ENCODE measurements at regions not wholly inside any gene's neighbourhood (a gene's known extent, or its start where the extent isn't known, plus 50 kb on each side); places are given as distances from the start of the nearest gene placed in this dataset.
"Not testable (repeated sequence)": the region's sequence is repeated elsewhere in the genome, so short reads cannot be mapped to it uniquely, and the experiment has no call there.

DNA sequence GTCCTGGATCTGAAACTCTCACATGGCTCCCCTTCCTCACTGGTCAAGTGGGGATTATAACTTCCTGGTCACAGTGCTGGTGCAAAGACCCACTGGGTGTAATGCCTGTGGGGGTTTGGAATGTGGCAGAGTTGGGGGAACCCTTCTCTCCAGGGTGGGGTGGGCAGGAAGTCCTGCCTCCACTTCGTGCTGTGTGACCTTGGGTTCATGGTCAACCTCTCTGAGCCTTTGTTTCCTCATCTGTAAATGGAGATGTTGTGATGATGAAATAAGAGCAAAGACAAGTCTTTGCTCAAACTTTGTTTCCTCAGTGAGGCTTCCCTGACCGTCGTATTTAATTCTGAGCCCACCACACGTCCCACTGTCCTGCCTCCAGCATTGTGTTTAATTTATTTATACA lies 564.7 kb downstream of the PTPRU start:
- no peak overlapping the region for H3K27ac ChIP-seq
- H3K4me1 ChIP-seq, result no peaks in the 10 kb centered on the region
- ATAC-seq (ENCODE audit: low FRiP score in 2 of 2), result no peak
- no peak for DNase-seq
- no peaks in the 10 kb centered on the region for H3K27me3 ChIP-seq
- H3K36me3 ChIP-seq, result no peaks in the 10 kb centered on the region
- no peak overlapping the region for H3K4me3 ChIP-seq
- peaks cover 0 to 6% (median 1%) of the 10 kb centered on the region in 4 donors for H3K9me3 ChIP-seq
- TF ChIP-seq EP300 (IDR thresholded peaks at IDR 0.05) (no peak), CTCF (IDR thresholded peaks at IDR 0.05) (no peak), POLR2A (IDR thresholded peaks at IDR 0.05) (no peak), POLR2AphosphoS5 (IDR thresholded peaks at IDR 0.05) (no peak)
- 53 to 67% methylated on average over 4 of the region's 4 CpGs for whole genome bisulfite sequencing, 2 donors

DNA sequence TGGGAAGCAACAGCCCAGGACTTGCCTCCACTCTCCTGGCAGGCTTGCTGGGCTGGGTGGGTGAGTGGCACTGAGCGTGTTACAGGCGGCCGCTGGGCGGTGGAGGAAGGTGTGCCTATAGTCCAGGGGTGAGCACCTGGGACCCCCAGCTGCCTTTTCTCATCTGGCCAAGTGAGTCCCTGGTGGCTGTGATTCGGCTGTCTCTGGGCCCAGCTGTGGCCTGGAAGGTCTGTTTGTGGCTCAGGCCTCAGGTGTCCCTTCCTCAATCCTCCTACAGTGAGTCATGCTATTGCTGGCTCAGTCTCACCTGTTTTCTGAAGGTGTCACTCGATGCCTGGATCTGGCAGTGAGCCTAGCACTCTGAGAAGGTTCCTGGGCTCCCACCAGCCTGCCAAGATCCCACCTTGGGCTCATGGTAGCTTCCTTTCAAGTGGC lies 564.2 kb downstream of the PTPRU start:
- H3K9me3 ChIP-seq, result peaks cover 0 to 10% (median 4%) of the 10 kb centered on the region in 4 donors
- no peaks in the 10 kb centered on the region for H3K27me3 ChIP-seq
- WGBS, 2 donors, result 65 to 95% methylated on average over 2 to 6 of the region's 6 CpGs
- H3K4me3 ChIP-seq, result no peak overlapping the region
- no peaks in the 10 kb centered on the region for H3K36me3 ChIP-seq
- H3K27ac ChIP-seq, result no peak overlapping the region
- TF ChIP-seq CTCF (IDR thresholded peaks at IDR 0.05), result no peak
- no peak for TF ChIP-seq POLR2AphosphoS5 (IDR thresholded peaks at IDR 0.05)
- no peak for TF ChIP-seq EP300 (IDR thresholded peaks at IDR 0.05)
- TF ChIP-seq POLR2A (IDR thresholded peaks at IDR 0.05), result no peak
- DNase-seq (peak in 1 of 2 donors; percentile 50), ATAC-seq (ENCODE audit: low FRiP score in 2 of 2) (peak in 1 of 2 donors; percentile 15)
- no peaks in the 10 kb centered on the region for H3K4me1 ChIP-seq

DNA sequence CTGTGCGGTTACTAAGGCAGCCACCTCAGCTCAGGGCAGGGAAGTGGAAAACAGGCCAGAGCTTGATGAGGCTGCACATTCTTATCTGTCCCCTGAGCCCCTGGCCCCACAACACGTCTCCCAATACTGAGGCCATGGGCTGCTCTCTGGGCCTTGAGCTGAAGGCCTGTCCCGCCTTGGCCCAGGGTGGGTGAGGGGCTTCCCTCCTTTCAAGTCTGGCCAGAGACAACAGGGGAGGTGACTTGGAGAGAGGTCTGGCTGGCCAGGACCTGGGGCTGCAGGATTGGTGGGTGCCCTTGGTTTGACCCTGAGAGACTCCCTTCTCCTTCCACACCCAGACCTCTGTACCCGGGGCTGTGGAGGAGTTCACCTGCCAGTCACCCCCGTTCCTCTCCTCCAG lies 563.8 kb downstream of the PTPRU start:
- DNase-seq (no peak), ATAC-seq (ENCODE audit: low FRiP score in 2 of 2) (peak; percentile 16 to 47)
- H3K9me3 ChIP-seq, result peaks cover 0 to 12% (median 5%) of the 10 kb centered on the region in 4 donors
- no peaks in the 10 kb centered on the region for H3K4me1 ChIP-seq
- WGBS, 2 donors, result 74 to 84% methylated on average over 4 of the region's 5 CpGs
- TF ChIP-seq CTCF (IDR thresholded peaks at IDR 0.05), result no peak
- no peak for TF ChIP-seq EP300 (IDR thresholded peaks at IDR 0.05)
- no peak for TF ChIP-seq POLR2AphosphoS5 (IDR thresholded peaks at IDR 0.05)
- no peak for TF ChIP-seq POLR2A (IDR thresholded peaks at IDR 0.05)
- no peak overlapping the region for H3K4me3 ChIP-seq
- no peak overlapping the region for H3K27ac ChIP-seq
- H3K36me3 ChIP-seq, result no peaks in the 10 kb centered on the region
- H3K27me3 ChIP-seq, result no peaks in the 10 kb centered on the region

GRCh38 chr1:29798699-29799566 lies 562.6 kb downstream of the PTPRU start:
- H3K36me3 ChIP-seq, result no peaks in the 10 kb centered on the region
- H3K27me3 ChIP-seq, result no peaks in the 10 kb centered on the region
- ATAC-seq (ENCODE audit: low FRiP score in 2 of 2) (no peak), DNase-seq (no peak)
- TF ChIP-seq POLR2A (IDR thresholded peaks at IDR 0.05) (no peak), POLR2AphosphoS5 (IDR thresholded peaks at IDR 0.05) (no peak), CTCF (IDR thresholded peaks at IDR 0.05) (no peak), EP300 (IDR thresholded peaks at IDR 0.05) (no peak)
- WGBS, 2 donors, result 75 to 81% methylated on average over 12 to 13 of the region's 13 CpGs
- no peak overlapping the region for H3K4me3 ChIP-seq
- H3K9me3 ChIP-seq, result peaks cover 0 to 13% (median 5%) of the 10 kb centered on the region in 4 donors
- no peak overlapping the region for H3K27ac ChIP-seq
- H3K4me1 ChIP-seq, result no peaks in the 10 kb centered on the region

DNA sequence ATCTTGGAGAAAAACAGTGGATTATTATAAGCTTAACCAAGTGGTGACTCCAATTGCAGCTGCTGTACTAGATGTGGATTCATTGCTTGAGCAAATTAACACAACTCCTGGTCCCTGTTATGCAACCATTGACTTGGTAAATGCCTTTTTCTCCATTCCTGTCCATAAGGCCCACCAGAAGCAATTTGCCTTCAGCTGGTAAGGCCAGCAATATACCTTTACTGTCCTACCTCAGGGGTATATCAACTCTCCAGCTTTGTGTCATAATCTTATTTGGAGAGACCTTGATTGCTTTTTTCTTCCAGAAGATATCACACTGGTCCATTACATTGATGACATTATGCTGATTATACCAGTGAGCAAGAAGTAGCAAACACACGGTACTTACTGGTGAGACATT lies 560.8 kb downstream of the PTPRU start:
- not testable (repeated sequence) for H3K27ac ChIP-seq; DNase-seq; H3K4me3 ChIP-seq; ATAC-seq (ENCODE audit: low FRiP score in 2 of 2); H3K27me3 ChIP-seq; H3K4me1 ChIP-seq; H3K36me3 ChIP-seq
- WGBS, 2 donors, result 82 to 100% methylated on average over 1 of the region's 1 CpG
- H3K9me3 ChIP-seq, result peaks cover 0 to 13% (median 5%) of the 10 kb centered on the region in 4 donors

DNA sequence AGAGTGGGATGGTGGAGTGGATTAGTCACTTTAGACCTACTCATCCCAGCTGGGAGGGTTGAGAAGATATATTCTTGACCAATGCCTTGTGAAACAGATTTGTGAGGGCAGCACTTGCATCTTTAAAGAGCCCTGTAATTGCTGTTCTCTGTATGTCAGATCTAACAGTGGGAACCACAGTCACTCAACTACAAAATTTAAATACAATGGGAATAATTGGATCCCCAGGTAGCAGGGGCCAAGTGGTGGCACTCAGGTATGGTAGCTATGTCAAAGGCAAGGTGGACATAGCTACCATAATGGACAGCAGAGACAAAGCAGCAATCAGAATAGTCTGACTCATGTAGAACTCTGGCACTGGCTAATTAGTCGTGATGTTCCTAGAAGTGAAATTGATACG lies 559.6 kb downstream of the PTPRU start:
- not testable (repeated sequence) for ATAC-seq (ENCODE audit: low FRiP score in 2 of 2); H3K27me3 ChIP-seq; H3K36me3 ChIP-seq; H3K27ac ChIP-seq; H3K4me3 ChIP-seq; H3K4me1 ChIP-seq; DNase-seq
- 91 to 96% methylated on average over 2 of the region's 2 CpGs for WGBS, 2 donors
- H3K9me3 ChIP-seq, result peaks cover 0 to 13% (median 5%) of the 10 kb centered on the region in 4 donors

All from upper lobe of left lung (tissue), 6 donors.